Glomerular visceral epithelial cell (primary cell): ENCODE measurements at regions not wholly inside any gene's neighbourhood (a gene's known extent, or its start where the extent isn't known, plus 50 kb on each side); places are given as distances from the start of the nearest gene placed in this dataset.

Source experiments
- DNase-seq: peaks from one replicate; pipeline ENCODE4 v3.0.0-alpha.2; 2016; ENCODE audit errors: extremely low spot score

- no peak for DNase-seq
These were observed 210.7 kb upstream of the PPP2R2D start for GRCh38 chr10:131689954-131690757.

GRCh38 chr10:131690805-131691239, 210.0 kb upstream of the PPP2R2D start:
- no peak for DNase-seq

GRCh38 chr10:131691481-131692090, 209.2 kb upstream of the PPP2R2D start:
- DNase-seq: no peak

- no peak for DNase-seq
These were observed 208.6 kb upstream of the PPP2R2D start for GRCh38 chr10:131692176-131692575.

- DNase-seq: no peak
These were observed 208.0 kb upstream of the PPP2R2D start for GRCh38 chr10:131692686-131693334.

GRCh38 chr10:131693766-131694165, 207.0 kb upstream of the PPP2R2D start:
- DNase-seq: no peak

- no peak for DNase-seq
These were observed 206.5 kb upstream of the PPP2R2D start for GRCh38 chr10:131694168-131694780.

GRCh38 chr10:131694781-131695495, 205.9 kb upstream of the PPP2R2D start:
- no peak for DNase-seq

- no peak for DNase-seq
These were observed 205.2 kb upstream of the PPP2R2D start for GRCh38 chr10:131695496-131696165.

GRCh38 chr10:131697476-131698128, 203.2 kb upstream of the PPP2R2D start:
- no peak for DNase-seq

GRCh38 chr10:131698232-131698631, 202.6 kb upstream of the PPP2R2D start:
- DNase-seq: no peak

- DNase-seq: no peak
These were observed 201.8 kb upstream of the PPP2R2D start for GRCh38 chr10:131698986-131699385.

- DNase-seq: no peak
These were observed 200.8 kb upstream of the PPP2R2D start for GRCh38 chr10:131700032-131700431.

GRCh38 chr10:131700506-131700905, 200.3 kb upstream of the PPP2R2D start:
- DNase-seq: no peak

GRCh38 chr10:131701131-131701947, 199.5 kb upstream of the PPP2R2D start:
- no peak for DNase-seq

GRCh38 chr10:131702531-131703356, 198.1 kb upstream of the PPP2R2D start:
- no peak for DNase-seq

- no peak for DNase-seq
These were observed 197.3 kb upstream of the PPP2R2D start for GRCh38 chr10:131703541-131703940.

GRCh38 chr10:131703941-131704340, 196.9 kb upstream of the PPP2R2D start:
- DNase-seq: no peak

GRCh38 chr10:131706476-131706875, 194.3 kb upstream of the PPP2R2D start:
- no peak for DNase-seq
